ENCODE measurements at regions not wholly inside any gene's neighbourhood (a gene's known extent, or its start where the extent isn't known, plus 50 kb on each side); places are given as distances from the start of the nearest gene placed in this dataset.

DNA sequence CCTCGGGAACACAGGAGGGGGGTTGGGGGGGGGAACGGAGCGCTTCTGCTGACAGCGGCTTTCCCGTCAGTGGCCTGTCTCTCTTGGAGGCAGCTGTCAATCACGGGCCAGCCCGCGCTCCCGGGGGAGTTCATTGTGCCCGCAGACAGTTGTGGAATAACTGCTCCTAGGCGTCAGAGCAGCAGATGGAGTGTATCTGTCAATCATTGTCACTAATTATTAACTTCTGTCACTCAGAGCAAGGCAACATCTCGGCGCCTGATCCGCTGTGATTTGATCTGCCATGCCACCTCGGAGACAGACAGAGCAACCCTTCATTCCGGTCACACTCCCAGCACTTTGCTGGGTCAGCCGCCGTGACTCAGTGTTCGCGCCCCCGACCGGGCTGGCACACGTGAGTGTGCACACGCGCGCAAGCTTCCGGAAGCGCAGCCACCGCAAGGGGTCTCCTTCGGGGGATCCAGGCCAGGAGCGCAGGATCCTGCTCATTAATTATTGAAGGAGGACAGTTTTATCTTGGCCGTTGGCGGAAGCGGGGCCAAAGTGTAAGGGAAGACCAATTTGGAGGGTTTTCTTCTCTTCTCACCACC lies 75.8 kb downstream of the RRAGC start:
- TF ChIP-seq YY1 (IDR thresholded peaks at IDR 0.05; ENCODE audit: insufficient read depth, insufficient read length): no peak
- no peak for TF ChIP-seq ZNF274 (IDR thresholded peaks at IDR 0.05; ENCODE audit: low read depth, low read length)
- TF ChIP-seq SUZ12 (IDR thresholded peaks at IDR 0.05; ENCODE audit: extremely low read depth, insufficient read depth, insufficient read length): no peak
